RCC 7860 (cell line): ENCODE measurements at regions not wholly inside any gene's neighbourhood (a gene's known extent, or its start where the extent isn't known, plus 50 kb on each side); places are given as distances from the start of the nearest gene placed in this dataset.
A peak's percentile ranks its signal among the peaks of the same experiment; 100 is the strongest.

Experiments used
- DNase-seq: peaks from one replicate; pipeline ENCODE4 v3.0.0-alpha.2; 2015; ENCODE audit warnings: low spot score
- FAIRE-seq: peaks from 2 replicates; lab custom pipeline; 2012; peaks lifted over from hg19 to GRCh38; lab: Jason Lieb, UNC

DNA sequence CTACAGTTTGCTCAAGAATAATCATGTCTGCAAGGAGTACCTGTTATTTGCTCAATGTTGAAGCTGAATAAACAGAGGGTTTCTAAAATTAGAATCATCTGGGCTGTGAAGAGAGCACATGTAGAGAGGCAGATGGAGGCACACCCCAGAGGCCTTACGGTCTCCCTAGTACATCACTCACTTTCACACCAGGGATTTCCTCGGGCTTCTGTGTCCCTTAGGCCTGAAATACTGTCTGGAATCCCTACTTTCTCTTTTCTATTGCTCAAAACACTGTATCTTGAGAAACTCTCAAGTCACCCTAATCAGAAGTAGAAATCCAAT, 473.7 kb upstream of the ROBO2 start:
- FAIRE-seq (no peak), DNase-seq (no peak)

DNA sequence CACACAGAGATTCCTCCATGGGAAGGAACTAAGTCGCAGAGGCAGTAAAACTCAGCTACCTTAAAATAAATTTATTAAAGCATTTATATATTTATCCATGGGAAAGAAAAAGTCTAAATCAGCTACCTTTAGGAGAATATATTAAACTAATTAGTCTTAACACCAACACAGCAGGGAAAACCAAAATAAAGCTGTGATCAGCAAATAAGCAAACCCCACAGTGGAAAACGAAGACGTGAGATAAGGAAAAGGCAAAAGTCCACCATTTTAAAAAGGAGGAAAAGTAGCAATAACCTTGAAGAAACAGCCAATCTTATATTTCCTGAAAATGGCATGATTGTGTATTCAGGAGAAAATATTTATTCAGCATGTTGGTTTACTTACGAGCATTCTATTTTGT, 473.0 kb upstream of the ROBO2 start:
- FAIRE-seq (no peak), DNase-seq (no peak)

DNA sequence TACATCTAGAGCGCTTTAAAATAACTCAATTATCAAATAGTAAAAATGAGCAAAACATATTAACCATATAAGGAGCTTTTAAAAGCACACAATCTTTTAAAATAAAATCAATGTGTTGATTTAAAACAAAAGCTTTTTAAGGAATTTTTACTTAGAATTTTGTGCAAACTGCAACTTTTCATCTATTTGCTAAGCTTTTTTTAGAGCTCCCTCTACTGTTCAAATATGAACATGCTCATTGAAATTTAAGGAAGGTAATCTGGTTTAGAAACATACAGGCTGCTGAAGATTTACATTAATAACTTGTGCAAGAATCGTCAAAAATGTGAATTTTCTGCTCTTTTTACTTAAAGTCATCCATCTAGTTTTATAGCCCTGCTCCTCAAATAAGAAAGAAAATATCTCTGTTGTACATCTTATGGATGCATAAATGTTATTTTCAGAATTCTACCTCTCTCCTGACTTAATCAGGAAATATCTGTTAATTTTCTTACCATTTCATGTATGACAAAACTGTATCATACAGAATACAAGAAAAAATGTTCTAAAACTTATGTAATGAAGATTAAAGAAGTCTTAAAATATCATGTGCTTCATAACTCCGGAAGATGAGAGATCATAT, 469.4 kb upstream of the ROBO2 start:
- peak; percentile 13 for DNase-seq
- FAIRE-seq, result peak; percentile 67

DNA sequence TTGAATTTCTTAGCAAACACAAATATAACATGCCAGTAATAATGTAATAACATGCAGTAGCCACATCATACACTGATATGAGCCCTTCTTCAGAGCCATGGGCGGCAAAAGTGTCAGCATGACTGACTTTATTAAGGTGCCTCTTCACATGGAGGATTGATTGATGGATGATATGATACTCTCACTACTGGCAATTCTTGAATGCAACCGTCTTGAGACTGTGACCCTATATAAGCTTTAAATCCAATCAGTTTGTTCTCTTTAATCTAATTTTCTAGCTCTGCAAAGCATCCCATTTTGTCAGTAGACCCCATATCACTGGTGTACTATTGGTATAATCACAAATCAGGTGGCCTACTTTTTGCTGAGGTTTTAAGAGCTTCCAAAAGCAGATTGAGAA, 463.7 kb upstream of the ROBO2 start:
- no peak for DNase-seq
- FAIRE-seq, result no peak

DNA sequence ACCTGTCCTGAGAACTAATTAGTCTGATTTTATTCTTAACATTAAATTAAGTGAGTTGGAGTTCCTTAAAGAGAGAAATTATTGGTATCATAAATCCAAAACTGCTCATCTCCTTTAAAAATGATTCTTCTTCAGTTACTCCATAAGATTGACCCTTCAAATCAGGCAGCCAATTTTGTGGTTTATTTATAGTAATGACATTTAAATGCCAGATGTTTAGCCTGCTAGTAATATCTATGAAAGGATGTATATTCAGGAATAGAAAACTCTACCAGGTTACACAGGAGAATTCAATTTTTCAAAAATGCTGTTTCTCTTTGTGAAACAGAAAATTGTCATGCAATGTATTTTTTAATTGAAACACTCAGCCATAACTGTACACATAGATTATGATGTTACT, 457.8 kb upstream of the ROBO2 start:
- FAIRE-seq (no peak), DNase-seq (no peak)

DNA sequence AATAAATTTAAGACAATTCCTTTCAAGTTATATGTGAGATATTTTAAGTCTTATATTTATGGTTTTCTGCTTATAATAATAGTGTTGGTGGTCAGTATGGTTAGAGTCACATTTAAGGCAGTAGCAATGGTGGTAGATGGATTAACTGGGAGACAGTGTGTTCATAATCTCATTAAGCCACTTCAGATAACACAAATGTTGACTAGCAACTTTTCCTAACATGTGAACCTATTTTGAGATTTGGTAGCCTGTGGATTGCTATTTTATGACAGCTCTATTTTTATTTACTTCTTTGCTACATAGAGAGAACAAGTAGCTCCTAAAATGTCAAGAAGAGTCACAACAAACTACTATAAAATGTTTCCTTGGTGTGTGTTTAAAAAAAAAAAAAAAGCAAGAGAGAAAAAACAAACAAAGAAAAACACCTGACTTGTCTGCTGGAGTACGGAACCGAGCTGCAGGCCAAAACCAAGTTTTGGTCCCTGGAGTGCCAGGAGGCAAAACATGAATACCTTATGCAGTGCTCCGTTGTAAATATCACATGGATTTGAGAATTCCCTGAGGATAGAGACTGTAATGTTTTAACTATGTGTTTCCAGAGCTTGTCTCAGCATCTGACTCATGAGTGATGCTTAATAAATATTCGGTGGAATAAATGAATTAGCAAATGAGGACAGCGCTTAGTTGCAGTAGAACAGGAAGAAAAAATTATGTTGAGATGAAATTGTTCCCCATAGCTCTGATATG, 457.1 kb upstream of the ROBO2 start:
- FAIRE-seq (no peak), DNase-seq (no peak)

DNA sequence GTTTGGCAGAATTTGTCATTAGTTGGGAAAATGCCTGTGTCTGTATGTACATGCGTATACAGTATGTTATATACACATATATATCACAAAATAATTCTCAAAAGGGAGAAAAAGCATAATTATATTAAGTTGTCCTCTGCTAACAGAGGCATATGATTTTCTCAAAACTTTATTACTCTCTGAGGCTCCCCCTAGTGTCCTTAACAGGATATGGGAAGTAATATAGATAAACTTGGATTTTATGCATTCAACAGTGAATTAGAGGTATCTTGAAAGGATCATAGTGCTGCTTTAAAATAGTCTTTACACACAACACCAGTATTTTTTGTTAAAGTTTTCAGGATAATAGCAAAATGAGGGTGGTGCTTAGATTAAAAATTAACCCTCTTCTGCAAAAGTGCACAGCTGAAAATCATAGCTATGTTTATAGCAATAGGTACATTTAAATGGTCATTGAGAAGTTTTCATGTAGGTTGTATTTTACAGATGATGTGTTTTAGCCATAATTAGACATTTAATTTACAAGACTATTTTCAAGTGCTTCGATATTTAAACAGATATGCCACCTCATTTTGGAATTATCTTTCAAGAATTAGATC, 454.0 kb upstream of the ROBO2 start:
- FAIRE-seq (peak; percentile 64), DNase-seq (peak; percentile 4)

DNA sequence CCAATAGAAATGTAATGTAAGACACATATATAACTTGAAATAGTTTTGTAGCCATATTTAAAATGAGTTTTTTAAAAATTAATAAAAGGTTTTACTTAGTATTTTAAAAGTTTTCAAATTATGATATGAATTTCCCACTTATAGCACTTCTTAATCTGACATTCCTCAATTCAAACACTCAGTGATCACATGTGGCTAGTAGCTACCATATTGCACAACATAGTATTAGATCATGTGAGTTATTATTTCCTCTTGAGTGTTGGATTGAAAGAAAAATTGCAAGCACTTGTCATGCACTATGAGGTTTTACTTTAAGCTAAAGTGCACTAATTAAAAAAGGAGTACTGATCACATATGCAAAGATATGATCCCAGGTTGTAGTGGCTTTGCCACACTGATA, 453.4 kb upstream of the ROBO2 start:
- no peak for FAIRE-seq
- DNase-seq, result no peak

DNA sequence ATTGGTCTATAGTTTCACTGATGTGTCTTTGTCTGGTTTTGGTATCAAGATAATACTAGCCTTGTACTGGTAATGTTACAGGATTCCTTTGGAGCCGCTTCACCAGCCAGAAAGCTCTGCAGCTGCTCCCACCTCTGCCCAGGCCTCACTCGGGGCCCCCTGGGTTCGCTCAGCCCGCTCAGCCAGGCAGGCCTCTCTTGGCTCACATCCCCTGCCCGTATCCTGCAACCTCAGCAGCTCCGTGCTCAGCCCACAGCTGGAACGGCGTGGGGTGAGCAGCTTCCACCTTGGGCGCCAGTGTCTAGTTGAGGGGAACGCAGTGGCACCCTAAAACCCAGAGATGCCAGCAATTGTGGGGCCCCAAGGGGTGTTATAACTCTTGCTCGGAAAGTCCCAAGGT, 429.7 kb upstream of the ROBO2 start:
- DNase-seq, result no peak
- no peak for FAIRE-seq

DNA sequence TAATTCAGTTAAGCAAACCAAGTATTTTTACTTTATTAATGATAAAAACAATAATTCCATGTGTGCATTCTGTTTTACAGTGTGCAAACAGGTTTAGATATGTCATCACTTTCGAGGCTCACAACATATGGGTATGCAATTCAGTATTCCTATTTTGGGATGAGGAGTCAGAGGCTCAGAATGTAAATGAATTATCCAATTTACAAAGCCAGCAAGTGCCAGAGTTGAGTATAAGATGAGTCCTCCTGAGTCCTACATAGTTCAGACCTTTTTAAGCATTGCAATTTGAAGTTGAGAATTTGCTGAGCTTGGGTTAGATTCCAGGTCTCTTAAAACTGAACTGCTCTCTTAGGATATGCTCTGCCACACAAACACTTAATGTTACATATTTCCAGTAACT, 424.2 kb upstream of the ROBO2 start:
- no peak for FAIRE-seq

DNA sequence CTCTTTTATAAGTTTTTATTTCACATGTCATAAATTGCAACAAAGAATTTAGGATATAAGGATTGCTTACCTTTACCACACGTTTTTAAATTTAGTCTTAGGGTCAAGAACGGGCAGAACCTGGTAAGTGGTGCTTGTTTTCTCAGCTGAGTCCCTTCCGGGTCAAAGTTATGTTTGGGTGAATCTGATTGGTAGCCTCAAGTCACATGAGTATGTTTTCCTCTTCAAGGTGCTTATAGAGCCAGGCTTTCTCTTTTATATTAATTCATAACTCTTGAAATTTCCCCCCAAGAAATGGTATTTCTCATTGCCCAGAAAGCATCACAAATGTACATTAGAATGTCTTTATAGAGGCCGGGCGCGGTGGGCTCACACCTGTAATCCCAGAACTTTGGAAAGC, 415.7 kb upstream of the ROBO2 start:
- FAIRE-seq (no peak), DNase-seq (no peak)

More for the DNA sequence above, 424.2 kb upstream of the ROBO2 start:
- no peak for DNase-seq

DNA sequence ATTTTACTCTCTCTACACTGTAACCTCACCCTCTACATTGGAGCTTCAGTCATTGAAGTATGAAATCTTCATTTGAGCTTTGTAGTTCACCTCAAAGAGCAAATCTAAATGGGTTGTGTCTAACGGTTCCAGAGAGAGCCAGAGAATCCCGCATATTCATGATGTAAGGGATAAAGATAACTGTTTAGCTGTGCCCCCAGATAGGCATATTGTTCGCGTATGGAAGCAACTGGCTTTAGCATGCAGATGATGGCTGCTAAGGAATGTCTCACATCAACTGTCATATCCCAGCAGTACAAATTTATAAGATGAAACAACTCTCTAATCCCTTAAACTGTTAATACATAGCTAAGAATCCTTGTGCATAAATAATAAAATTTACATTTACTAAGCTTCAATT, 412.7 kb upstream of the ROBO2 start:
- FAIRE-seq, result no peak
- DNase-seq, result no peak

DNA sequence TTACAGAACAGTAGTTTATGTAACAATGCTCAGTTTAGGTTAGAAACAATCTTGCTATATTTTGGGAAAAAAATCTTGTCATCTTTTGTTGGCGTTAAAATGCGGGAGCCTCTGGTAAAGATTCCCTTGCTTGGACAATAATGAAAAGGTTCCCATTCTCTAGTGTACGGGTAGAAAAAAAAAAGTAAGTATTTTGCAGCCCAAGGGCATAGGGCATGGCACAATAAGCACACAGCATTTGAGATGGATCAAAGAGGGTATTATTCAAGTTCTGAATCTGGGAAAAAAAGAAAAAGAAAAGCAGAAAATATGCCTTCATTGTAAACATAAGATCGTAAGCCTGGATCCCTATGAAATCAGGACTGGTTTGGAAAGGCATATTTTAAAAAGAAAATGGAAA, 408.6 kb upstream of the ROBO2 start:
- FAIRE-seq (no peak), DNase-seq (no peak)

DNA sequence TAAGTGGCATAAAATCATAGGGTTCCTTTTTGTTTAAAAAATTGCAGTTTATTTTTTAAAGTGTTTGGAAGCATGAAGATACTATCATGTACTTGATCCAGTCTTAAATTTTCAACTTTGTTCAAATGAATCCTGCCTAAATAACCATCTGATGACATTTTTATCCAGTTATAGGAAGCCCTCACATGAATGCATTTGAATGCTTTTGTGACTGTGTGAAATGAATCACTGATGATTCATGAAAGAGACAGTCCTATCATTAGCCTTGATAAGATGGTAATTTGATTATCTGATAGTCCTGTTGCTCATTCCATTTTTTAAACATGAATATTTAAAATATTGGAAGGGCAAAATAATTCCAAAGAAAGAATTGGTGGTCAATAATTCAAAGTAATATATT, 401.9 kb upstream of the ROBO2 start:
- FAIRE-seq (no peak), DNase-seq (no peak)

DNA sequence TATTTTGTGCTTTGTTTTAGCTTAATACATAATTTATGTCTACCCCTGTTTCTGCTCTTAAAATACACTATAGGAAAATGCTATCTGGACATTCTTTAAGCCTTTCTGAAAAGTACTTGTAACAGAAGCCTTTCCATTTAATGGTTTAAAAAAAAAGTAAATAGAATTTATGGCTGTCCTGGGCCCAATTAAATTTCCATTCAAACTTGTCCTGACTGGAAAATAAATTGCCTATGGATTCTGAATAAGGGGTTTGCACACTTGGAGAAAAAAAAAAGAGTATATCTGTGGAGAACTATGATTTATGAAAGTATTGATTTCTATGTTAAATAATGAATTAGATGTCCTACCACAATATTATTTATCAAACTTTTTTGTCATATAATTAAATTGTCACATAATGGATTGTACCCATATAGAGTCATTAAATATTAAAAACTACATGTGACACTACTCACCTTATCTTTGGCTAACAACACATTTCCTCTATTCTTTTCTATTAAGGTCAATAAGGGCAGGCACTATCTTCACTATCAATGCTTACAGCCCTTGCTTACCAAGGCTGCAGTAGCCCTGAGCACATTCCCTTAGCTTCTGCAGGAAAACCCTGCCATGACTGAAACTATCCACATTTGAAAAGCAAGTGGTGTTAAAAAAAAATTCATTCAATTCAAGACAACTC, 396.1 kb upstream of the ROBO2 start:
- DNase-seq (no peak), FAIRE-seq (no peak)

DNA sequence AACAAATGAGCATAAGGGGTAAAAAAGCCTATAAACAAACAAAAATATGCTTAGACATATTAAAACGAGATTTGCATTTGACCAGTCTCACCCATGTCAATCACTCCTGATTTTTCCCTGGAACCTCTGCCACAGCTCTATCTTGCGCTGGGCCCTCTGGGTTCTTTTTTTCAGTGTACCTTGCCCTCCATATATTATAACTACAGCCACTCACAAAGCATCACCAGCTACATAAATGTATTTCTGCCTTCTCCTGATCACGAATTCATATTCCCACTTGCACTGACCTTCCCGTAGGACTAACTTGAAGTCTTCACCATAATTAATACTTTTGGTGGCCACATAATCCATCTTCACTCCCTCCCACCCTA, 395.6 kb upstream of the ROBO2 start:
- DNase-seq, result no peak
- no peak for FAIRE-seq

DNA sequence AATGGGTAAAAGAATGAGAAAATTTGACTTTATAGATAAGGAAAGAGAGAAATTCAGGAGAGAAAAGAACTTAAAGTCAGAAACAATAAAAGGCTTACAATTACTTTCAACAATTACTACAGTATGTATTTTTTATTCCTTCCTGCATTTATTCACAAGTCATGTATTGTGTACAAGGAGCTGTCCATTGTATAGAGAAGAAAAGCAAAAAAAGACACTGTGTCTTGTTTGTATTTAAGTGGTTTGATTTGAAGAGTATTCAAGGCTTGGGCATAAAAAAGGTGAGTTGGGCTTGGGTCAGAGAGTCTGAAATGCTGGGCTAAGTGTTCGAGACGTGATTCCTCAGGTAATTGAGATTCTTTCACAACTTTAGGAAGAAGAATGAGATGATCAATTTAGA, 394.2 kb upstream of the ROBO2 start:
- no peak for FAIRE-seq
- no peak for DNase-seq

DNA sequence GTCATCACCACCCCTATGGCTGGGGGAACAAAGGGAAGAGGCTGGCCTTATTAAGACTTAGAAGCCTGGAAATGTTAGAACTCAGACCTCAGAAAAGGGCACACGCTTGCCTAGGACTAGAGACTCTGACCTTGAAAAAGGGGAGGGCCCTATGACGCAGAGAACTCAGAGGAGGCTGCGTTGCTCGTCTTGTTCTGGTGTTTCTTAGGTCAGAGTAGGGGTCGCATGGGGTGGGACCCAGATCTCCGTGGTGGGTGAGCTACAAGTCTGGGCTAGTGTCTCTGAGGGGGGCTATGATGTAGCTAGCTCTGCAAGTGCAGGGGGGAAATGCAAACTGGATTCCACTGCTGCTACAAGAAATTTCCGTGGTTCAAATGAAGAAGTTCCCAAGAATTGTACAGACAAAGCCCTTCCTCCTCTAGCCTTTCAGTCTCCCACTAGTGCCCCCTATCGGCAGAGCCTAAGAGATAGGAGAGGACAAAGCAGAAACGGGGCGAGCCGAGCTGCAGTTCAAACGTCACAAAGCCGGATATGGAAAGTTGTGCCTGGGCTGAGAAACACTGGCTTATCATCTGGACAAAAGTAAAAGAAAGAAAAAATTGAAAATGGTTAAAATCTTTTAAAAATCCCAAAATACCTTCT, 392.9 kb upstream of the ROBO2 start:
- FAIRE-seq (no peak), DNase-seq (no peak)

DNA sequence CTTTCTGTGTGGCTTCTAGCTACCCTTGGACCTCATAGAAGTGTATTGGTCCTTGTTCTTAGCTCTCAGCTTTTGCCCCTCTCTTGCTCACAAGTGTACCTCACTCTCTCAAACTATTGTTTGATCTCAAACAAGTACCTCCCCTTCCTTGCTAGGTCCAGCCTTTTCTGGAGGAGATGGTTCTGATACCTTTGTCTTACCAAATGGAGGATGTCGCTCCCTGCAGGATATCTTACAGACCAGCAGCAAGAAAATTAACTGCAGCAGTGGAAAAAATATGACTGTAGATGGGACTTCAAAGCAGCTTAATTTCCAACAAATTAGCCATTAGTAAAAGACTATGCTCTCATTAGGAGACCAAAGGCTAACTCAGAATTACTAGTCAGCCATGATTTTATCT, 388.1 kb upstream of the ROBO2 start:
- FAIRE-seq, result no peak

DNA sequence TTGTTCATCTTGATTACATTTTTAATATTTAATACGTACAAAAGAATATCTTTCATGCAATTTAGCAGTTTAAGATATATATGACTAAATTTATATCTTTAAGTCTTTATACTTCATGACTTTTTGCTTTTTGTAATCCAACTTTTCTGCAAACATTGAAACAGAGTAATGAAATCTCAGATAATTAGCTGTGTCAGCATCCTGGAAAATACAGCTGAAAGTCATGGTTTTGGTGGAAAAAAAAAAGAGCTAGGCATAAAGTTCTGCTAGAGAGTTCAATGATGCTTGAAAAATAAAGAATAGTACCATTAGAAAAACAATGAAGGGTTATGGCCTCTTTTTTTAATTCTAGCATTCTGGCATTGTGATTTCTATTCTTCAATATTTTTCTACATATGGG, 387.4 kb upstream of the ROBO2 start:
- DNase-seq (no peak), FAIRE-seq (no peak)

More for the DNA sequence above, 388.1 kb upstream of the ROBO2 start:
- no peak for DNase-seq

DNA sequence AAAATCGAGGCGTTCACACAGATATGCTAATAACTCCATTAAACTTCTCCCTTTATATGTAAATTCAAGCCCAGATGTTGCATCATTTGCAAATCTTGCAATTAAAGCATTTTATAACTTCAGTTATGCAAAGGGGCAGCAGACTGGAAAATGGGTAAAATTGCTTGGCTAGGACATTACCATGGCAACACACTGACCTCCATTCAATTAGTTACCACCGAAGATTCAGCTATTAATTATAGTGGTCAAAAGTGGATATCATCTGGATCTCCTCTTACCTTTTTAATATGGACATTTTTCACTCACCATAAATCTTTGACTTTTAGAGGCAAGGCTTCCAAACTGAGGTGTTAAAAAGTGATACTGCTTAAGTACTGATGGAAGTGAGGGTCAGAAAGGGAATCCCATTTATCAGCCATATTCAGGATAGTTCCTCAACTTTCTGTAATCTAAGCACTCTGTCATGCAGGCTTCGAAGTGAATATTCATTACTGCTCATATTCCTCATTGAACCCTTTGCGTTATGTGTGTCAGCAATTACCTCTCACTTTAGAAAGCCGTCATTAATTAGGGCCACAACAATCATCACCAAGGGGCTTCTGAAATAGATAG, 386.2 kb upstream of the ROBO2 start:
- no peak for DNase-seq
- no peak for FAIRE-seq
